Ishikawa (cell line): ENCODE measurements at regions not wholly inside any gene's neighbourhood (a gene's known extent, or its start where the extent isn't known, plus 50 kb on each side); places are given as distances from the start of the nearest gene placed in this dataset.

ENCODE experiments used
- CEBPB ChIP-seq: IDR thresholded peaks from 2 replicates; pipeline ENCODE4 v1.6.1; 2012
- CREB1 ChIP-seq: IDR thresholded peaks from 2 replicates; pipeline ENCODE4 v1.6.1; 2012; ENCODE audit warnings: low read depth
- EGR1 ChIP-seq: IDR thresholded peaks from 2 replicates; pipeline ENCODE4 v1.6.1; 2012
- EP300 ChIP-seq: IDR thresholded peaks from 2 replicates; pipeline ENCODE4 v1.6.1; 2012; ENCODE audit warnings: borderline replicate concordance
- FOXM1 ChIP-seq: IDR thresholded peaks from 2 replicates; pipeline ENCODE4 v1.6.1; 2012; ENCODE audit warnings: low read depth, borderline replicate concordance
- MAX ChIP-seq: IDR thresholded peaks from 2 replicates; pipeline ENCODE4 v1.6.1; 2012
- NFIC ChIP-seq: IDR thresholded peaks from 2 replicates; pipeline ENCODE4 v1.6.1; 2012
- RAD21 ChIP-seq: IDR thresholded peaks from 2 replicates; pipeline ENCODE4 v1.6.1; 2012; ENCODE audit warnings: low read depth
- TAF1 ChIP-seq: IDR thresholded peaks from 2 replicates; pipeline ENCODE4 v1.6.1; 2012; ENCODE audit warnings: low read depth, mild to moderate bottlenecking
- TCF12 ChIP-seq: IDR thresholded peaks from 2 replicates; pipeline ENCODE4 v1.6.1; 2012; ENCODE audit warnings: low read depth
- TEAD4 ChIP-seq: IDR thresholded peaks from 2 replicates; pipeline ENCODE4 v1.6.1; 2012
- USF1 ChIP-seq: IDR thresholded peaks from 2 replicates; pipeline ENCODE4 v1.6.1; 2012
- YY1 ChIP-seq: IDR thresholded peaks from 2 replicates; pipeline ENCODE4 v1.6.1; 2012; ENCODE audit warnings: low read depth
- ZBTB7A ChIP-seq: IDR thresholded peaks from 2 replicates; pipeline ENCODE4 v1.6.1; 2012; ENCODE audit warnings: low read depth
- TF ChIP-seq, protein P1 (sequence below): IDR thresholded peaks from 2 replicates; pipeline ENCODE4 v1.6.1; 2012; ENCODE audit warnings: low read depth, mild to moderate bottlenecking

DNA sequence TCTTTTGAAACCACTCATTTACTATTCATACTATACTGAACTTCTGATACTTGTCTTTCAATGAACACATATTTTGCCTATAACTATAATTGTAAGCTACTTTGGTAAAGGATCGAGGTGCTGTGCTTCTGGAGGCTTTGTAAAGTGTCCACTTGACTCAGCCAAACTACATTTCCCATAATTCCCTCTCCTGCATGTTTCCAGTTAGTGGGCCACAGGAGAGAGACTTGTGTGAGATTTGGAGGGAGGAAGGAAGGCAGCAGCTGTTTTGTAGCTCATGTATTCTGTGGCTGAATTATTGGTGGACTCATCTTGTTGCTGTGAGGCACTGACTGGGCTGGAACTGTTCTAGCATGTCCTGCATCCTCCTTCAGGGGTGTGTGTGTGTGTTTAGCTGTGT, 328.8 kb downstream of the ARL6IP6 start:
- TF ChIP-seq, protein P1, sequence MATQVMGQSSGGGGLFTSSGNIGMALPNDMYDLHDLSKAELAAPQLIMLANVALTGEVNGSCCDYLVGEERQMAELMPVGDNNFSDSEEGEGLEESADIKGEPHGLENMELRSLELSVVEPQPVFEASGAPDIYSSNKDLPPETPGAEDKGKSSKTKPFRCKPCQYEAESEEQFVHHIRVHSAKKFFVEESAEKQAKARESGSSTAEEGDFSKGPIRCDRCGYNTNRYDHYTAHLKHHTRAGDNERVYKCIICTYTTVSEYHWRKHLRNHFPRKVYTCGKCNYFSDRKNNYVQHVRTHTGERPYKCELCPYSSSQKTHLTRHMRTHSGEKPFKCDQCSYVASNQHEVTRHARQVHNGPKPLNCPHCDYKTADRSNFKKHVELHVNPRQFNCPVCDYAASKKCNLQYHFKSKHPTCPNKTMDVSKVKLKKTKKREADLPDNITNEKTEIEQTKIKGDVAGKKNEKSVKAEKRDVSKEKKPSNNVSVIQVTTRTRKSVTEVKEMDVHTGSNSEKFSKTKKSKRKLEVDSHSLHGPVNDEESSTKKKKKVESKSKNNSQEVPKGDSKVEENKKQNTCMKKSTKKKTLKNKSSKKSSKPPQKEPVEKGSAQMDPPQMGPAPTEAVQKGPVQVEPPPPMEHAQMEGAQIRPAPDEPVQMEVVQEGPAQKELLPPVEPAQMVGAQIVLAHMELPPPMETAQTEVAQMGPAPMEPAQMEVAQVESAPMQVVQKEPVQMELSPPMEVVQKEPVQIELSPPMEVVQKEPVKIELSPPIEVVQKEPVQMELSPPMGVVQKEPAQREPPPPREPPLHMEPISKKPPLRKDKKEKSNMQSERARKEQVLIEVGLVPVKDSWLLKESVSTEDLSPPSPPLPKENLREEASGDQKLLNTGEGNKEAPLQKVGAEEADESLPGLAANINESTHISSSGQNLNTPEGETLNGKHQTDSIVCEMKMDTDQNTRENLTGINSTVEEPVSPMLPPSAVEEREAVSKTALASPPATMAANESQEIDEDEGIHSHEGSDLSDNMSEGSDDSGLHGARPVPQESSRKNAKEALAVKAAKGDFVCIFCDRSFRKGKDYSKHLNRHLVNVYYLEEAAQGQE = no peak
- no peak for TF ChIP-seq EGR1
- no peak for TF ChIP-seq USF1
- TF ChIP-seq FOXM1 = no peak
- no peak for TF ChIP-seq NFIC
- no peak for TF ChIP-seq ZBTB7A
- TF ChIP-seq CEBPB = no peak
- no peak for TF ChIP-seq EP300
- TF ChIP-seq CREB1 = no peak
- TF ChIP-seq TCF12 = no peak
- no peak for TF ChIP-seq MAX
- TF ChIP-seq RAD21 = no peak
- TF ChIP-seq YY1 = no peak
- TF ChIP-seq TEAD4 = no peak
- no peak for TF ChIP-seq TAF1

GRCh38 chr2:153043385-153043784, 325.0 kb downstream of the ARL6IP6 start:
- TF ChIP-seq ZBTB7A (no peak), TEAD4 (no peak)

- TF ChIP-seq TCF12 = no peak
- no peak for TF ChIP-seq TAF1
- TF ChIP-seq FOXM1 = no peak
- TF ChIP-seq, protein P1 = no peak
- TF ChIP-seq CREB1 = no peak
- no peak for TF ChIP-seq MAX
- no peak for TF ChIP-seq EP300
- no peak for TF ChIP-seq USF1
- TF ChIP-seq CEBPB = no peak
- TF ChIP-seq EGR1 = no peak
- no peak for TF ChIP-seq RAD21
- no peak for TF ChIP-seq NFIC
- TF ChIP-seq ZBTB7A = no peak
- no peak for TF ChIP-seq TEAD4
- TF ChIP-seq YY1 = no peak
Observed at GRCh38 chr2:153028626-153029025, 310.2 kb downstream of the ARL6IP6 start.

DNA sequence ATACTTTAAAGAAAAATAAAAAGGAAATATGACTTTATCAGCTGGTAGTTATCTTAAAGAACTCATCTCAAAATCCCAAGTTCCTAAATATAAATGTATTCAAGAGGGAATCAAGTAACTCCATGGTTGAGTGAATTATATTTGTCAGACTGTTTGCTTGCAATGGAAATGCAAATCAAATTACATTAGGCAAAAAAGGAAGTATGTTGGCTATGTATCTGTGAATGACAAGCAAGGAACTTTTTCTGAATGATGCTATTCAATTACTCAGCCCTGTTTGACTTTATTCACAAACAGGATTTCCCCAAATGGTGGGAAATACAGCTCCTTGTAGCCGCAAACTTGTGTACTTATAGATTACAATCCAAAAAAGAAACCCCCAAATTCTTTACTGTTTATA, 309.1 kb downstream of the ARL6IP6 start:
- TF ChIP-seq USF1 (no peak), YY1 (no peak), ZBTB7A (no peak), EP300 (no peak), CEBPB (no peak), EGR1 (no peak), CREB1 (no peak), RAD21 (no peak), TEAD4 (no peak)
- TF ChIP-seq, protein P1 = no peak

DNA sequence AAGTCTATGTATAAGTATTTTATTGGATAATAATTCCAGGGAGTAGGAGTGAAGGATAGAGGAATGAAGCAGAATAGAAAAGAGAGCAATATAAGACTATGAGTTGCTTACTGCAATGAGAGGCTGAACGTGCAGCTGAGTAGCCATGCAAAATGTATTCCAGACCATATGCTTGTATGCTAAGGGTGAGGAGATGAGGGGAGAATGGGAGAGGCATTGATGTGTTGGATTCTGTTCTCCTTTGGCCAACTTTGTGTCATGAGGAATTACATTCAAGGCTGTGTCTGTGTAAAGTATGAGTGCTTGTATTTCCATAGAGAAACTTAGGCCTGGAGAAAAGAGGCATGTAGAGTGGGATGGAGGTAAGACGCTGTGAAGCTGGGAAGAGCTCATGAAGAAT, 301.8 kb downstream of the ARL6IP6 start:
- TF ChIP-seq NFIC (no peak), CEBPB (no peak), EP300 (no peak), YY1 (no peak), EGR1 (no peak), TEAD4 (no peak), ZBTB7A (no peak), FOXM1 (no peak), MAX (no peak), USF1 (no peak), CREB1 (no peak), RAD21 (no peak)
- TF ChIP-seq, protein P1 = no peak
